GM23338 (cell line): ENCODE measurements at regions not wholly inside any gene's neighbourhood (a gene's known extent, or its start where the extent isn't known, plus 50 kb on each side); places are given as distances from the start of the nearest gene placed in this dataset.

Source experiments
- ATAC-seq: fragments of 200-7000 bp; cut with Tn5 transposase; 3 replicates; pipeline ENCODE4 v1.9.1; 2020
- DNase-seq: peaks from one replicate; pipeline ENCODE4 v3.0.0-alpha.2; 2015; ENCODE audit warnings: low spot score
- H2AFZ ChIP-seq: fragments of 200-600 bp; sonication (generic); 2 replicates; pipeline ENCODE4 v1.8.0; 2016; ENCODE audit warnings: antibody characterized with exemption, mild to moderate bottlenecking, moderate library complexity
- H3F3A ChIP-seq: fragments of 200-600 bp; sonication (generic); replicated peaks from 2 replicates; pipeline ENCODE4 v1.8.0; 2017; ENCODE audit warnings: antibody characterized with exemption, mixed run types, low read depth
- H3K27ac ChIP-seq: fragments of 200-600 bp; sonication (generic); 2 replicates; pipeline ENCODE4 v1.6.1; 2016; ENCODE audit warnings: low read depth
- H3K27me3 ChIP-seq: fragments of 200-600 bp; sonication (generic); 2 replicates; pipeline ENCODE4 v1.8.0; 2016; ENCODE audit warnings: mild to moderate bottlenecking, mixed run types, moderate library complexity; ENCODE audit not compliant: insufficient read depth
- H3K36me3 ChIP-seq: fragments of 200-600 bp; sonication (generic); 2 replicates; pipeline ENCODE4 v1.8.0; 2016; ENCODE audit warnings: mild to moderate bottlenecking; ENCODE audit not compliant: insufficient read depth
- H3K4me1 ChIP-seq: fragments of 200-600 bp; sonication (generic); 2 replicates; pipeline ENCODE4 v1.8.0; 2016; ENCODE audit warnings: mild to moderate bottlenecking, moderate library complexity; ENCODE audit not compliant: insufficient read depth
- H3K4me2 ChIP-seq: fragments of 200-600 bp; sonication (generic); 2 replicates; pipeline ENCODE4 v1.7.1; 2017; ENCODE audit warnings: mixed run types
- H3K4me3 ChIP-seq: fragments of 200-600 bp; sonication (generic); 2 replicates; pipeline ENCODE4 v1.6.1; 2016; ENCODE audit warnings: mixed run types
- H3K79me2 ChIP-seq: fragments of 200-600 bp; sonication (generic); replicated peaks from 2 replicates; pipeline ENCODE4 v1.8.0; 2017; ENCODE audit warnings: mild to moderate bottlenecking; ENCODE audit not compliant: insufficient read depth
- H3K9me2 ChIP-seq: fragments of 200-600 bp; sonication (generic); 2 replicates; pipeline ENCODE4 v1.8.0; 2017; ENCODE audit not compliant: insufficient read depth
- H4K20me1 ChIP-seq: fragments of 200-600 bp; sonication (generic); replicated peaks from 2 replicates; pipeline ENCODE4 v1.8.0; 2017; ENCODE audit warnings: mild to moderate bottlenecking; ENCODE audit not compliant: insufficient read depth
- H3K27ac Mint-ChIP-seq: 2 replicates; pipeline ENCODE4 v1.8.0; 2020; ENCODE audit warnings: inconsistent platforms, mild to moderate bottlenecking, moderate library complexity, mixed read lengths
- H3K27me3 Mint-ChIP-seq: 3 replicates; pipeline ENCODE4 v1.8.0; 2022; ENCODE audit warnings: low read depth, mild to moderate bottlenecking, moderate library complexity, mixed read lengths, inconsistent platforms; ENCODE audit not compliant: insufficient read depth, poor library complexity
- H3K36me3 Mint-ChIP-seq: 3 replicates; pipeline ENCODE4 v1.8.0; 2021; ENCODE audit warnings: low read depth, mild to moderate bottlenecking, inconsistent platforms, moderate library complexity, mixed read lengths
- H3K4me1 Mint-ChIP-seq: 3 replicates; pipeline ENCODE4 v1.8.0; 2020; ENCODE audit warnings: mild to moderate bottlenecking, inconsistent platforms, mixed read lengths
- H3K4me3 Mint-ChIP-seq: 3 replicates; pipeline ENCODE4 v1.8.0; 2021; ENCODE audit warnings: moderate library complexity, mild to moderate bottlenecking, inconsistent platforms, mixed read lengths
- H3K9me3 Mint-ChIP-seq: 3 replicates; pipeline ENCODE4 v1.8.0; 2020; ENCODE audit warnings: moderate library complexity, mild to moderate bottlenecking, inconsistent platforms, mixed read lengths
- EZH2 ChIP-seq: fragments of 200-600 bp; sonication (generic); IDR thresholded peaks from one replicate; pipeline ENCODE4 v1.8.0; 2017; ENCODE audit warnings: antibody characterized with exemption, mild to moderate bottlenecking, low read depth; ENCODE audit not compliant: unreplicated experiment
- JUNB ChIP-seq: IDR thresholded peaks from one replicate; pipeline ENCODE4 v1.6.1; 2016; ENCODE audit warnings: antibody characterized with exemption; ENCODE audit not compliant: unreplicated experiment
- NANOG ChIP-seq: IDR thresholded peaks from 2 replicates; pipeline ENCODE4 v1.6.1; 2016; ENCODE audit warnings: antibody characterized with exemption, borderline replicate concordance
- POLR2AphosphoS5 ChIP-seq: IDR thresholded peaks from 2 replicates; pipeline ENCODE4 v1.6.1; 2016; ENCODE audit warnings: antibody characterized with exemption, low read depth
- STAT1 ChIP-seq: IDR thresholded peaks from one replicate; pipeline ENCODE4 v1.6.1; 2016; ENCODE audit warnings: antibody characterized with exemption; ENCODE audit not compliant: unreplicated experiment
- ZNF114 ChIP-seq: fragments of 250-450 bp; sonication (Bioruptor Pico); IDR thresholded peaks from 2 replicates; pipeline ENCODE4 v1.5.0; 2020; ENCODE audit warnings: mild to moderate bottlenecking, moderate library complexity
- TF ChIP-seq, protein P1 (sequence below): fragments of 250-450 bp; sonication (Bioruptor Pico); IDR thresholded peaks from 2 replicates; pipeline ENCODE4 v1.5.0; 2020; ENCODE audit warnings: mild to moderate bottlenecking, moderate library complexity
- TF ChIP-seq, protein P2 (sequence below), 2 experiments: fragments of 200-600 bp in 1 of 2; sonication (generic) in 1 of 2; conservative IDR thresholded peaks; 2 replicates each; pipeline versions ENCODE4 v1.5.1 to v1.6.1; 2016 to 2017; ENCODE audit warnings: antibody characterized with exemption in 2 of 2, low read depth in 2 of 2, mild to moderate bottlenecking in 2 of 2, moderate library complexity in 1 of 2
- TF ChIP-seq, protein P3 (sequence below): IDR thresholded peaks from 2 replicates; pipeline ENCODE4 v1.6.1; 2016; ENCODE audit warnings: antibody characterized with exemption

DNA sequence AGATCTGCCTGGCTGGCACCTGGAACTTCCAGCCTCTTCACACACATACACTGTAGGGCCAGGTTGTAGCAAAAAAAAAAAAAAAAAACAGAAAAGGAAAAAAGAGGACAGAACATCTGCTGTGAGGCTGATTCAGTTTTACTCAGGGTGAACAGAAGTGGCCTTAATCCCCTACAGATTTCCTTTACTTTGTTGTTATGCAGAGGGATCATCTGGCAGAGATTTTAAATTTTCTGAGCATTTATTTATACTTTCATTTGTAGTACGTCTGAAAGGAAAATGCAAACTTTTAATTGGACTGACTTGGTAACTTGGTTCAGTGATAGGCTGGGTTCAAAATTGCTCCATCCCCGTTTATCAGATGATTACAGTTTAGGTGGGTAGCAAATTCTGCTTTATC is 50.8 kb upstream of the PRICKLE1 start (continued):
- TF ChIP-seq, protein P1, sequence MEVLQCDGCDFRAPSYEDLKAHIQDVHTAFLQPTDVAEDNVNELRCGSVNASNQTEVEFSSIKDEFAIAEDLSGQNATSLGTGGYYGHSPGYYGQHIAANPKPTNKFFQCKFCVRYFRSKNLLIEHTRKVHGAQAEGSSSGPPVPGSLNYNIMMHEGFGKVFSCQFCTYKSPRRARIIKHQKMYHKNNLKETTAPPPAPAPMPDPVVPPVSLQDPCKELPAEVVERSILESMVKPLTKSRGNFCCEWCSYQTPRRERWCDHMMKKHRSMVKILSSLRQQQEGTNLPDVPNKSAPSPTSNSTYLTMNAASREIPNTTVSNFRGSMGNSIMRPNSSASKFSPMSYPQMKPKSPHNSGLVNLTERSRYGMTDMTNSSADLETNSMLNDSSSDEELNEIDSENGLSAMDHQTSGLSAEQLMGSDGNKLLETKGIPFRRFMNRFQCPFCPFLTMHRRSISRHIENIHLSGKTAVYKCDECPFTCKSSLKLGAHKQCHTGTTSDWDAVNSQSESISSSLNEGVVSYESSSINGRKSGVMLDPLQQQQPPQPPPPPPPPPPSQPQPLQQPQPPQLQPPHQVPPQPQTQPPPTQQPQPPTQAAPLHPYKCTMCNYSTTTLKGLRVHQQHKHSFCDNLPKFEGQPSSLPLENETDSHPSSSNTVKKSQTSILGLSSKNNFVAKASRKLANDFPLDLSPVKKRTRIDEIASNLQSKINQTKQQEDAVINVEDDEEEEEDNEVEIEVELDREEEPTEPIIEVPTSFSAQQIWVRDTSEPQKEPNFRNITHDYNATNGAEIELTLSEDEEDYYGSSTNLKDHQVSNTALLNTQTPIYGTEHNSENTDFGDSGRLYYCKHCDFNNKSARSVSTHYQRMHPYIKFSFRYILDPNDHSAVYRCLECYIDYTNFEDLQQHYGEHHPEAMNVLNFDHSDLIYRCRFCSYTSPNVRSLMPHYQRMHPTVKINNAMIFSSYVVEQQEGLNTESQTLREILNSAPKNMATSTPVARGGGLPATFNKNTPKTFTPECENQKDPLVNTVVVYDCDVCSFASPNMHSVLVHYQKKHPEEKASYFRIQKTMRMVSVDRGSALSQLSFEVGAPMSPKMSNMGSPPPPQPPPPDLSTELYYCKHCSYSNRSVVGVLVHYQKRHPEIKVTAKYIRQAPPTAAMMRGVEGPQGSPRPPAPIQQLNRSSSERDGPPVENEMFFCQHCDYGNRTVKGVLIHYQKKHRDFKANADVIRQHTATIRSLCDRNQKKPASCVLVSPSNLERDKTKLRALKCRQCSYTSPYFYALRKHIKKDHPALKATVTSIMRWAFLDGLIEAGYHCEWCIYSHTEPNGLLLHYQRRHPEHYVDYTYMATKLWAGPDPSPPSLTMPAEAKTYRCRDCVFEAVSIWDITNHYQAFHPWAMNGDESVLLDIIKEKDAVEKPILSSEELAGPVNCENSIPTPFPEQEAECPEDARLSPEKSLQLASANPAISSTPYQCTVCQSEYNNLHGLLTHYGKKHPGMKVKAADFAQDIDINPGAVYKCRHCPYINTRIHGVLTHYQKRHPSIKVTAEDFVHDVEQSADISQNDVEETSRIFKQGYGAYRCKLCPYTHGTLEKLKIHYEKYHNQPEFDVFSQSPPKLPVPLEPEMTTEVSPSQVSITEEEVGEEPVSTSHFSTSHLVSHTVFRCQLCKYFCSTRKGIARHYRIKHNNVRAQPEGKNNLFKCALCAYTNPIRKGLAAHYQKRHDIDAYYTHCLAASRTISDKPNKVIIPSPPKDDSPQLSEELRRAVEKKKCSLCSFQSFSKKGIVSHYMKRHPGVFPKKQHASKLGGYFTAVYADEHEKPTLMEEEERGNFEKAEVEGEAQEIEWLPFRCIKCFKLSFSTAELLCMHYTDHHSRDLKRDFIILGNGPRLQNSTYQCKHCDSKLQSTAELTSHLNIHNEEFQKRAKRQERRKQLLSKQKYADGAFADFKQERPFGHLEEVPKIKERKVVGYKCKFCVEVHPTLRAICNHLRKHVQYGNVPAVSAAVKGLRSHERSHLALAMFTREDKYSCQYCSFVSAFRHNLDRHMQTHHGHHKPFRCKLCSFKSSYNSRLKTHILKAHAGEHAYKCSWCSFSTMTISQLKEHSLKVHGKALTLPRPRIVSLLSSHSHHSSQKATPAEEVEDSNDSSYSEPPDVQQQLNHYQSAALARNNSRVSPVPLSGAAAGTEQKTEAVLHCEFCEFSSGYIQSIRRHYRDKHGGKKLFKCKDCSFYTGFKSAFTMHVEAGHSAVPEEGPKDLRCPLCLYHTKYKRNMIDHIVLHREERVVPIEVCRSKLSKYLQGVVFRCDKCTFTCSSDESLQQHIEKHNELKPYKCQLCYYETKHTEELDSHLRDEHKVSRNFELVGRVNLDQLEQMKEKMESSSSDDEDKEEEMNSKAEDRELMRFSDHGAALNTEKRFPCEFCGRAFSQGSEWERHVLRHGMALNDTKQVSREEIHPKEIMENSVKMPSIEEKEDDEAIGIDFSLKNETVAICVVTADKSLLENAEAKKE = no peak
- TF ChIP-seq, protein P2, sequence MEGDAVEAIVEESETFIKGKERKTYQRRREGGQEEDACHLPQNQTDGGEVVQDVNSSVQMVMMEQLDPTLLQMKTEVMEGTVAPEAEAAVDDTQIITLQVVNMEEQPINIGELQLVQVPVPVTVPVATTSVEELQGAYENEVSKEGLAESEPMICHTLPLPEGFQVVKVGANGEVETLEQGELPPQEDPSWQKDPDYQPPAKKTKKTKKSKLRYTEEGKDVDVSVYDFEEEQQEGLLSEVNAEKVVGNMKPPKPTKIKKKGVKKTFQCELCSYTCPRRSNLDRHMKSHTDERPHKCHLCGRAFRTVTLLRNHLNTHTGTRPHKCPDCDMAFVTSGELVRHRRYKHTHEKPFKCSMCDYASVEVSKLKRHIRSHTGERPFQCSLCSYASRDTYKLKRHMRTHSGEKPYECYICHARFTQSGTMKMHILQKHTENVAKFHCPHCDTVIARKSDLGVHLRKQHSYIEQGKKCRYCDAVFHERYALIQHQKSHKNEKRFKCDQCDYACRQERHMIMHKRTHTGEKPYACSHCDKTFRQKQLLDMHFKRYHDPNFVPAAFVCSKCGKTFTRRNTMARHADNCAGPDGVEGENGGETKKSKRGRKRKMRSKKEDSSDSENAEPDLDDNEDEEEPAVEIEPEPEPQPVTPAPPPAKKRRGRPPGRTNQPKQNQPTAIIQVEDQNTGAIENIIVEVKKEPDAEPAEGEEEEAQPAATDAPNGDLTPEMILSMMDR (conservative IDR thresholded peaks at IDR 0.05; ENCODE audit: low read depth in 2 of 2) = no peak

DNA sequence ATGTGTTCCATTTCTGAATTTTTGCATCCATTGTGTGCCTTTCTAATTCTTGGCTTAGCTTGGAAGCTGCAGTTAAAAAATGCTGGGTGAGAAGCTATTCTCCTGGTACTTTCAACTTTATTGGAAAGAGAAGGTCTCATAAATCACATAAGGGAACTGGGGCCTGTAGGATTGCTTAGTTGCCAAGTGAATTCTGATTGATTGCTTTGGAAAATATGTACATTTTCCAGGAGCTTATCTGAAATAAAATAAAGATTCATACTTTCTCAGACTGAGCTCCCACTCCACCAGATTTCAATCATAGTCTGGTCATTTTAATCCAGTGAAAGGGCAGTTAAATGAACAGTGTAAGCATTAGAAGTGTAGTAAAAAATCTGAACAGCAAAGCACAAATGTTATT is 50.0 kb upstream of the PRICKLE1 start:
- no peaks in the 10 kb centered on the region for H3K9me2 ChIP-seq
- Mint-ChIP-seq H3K27me3 (peaks cover 3% of the 10 kb centered on the region), H3K9me3 (no peaks in the 10 kb centered on the region), H3K36me3 (no peaks in the 10 kb centered on the region), H3K27ac (no peak overlapping the region), H3K4me3 (no peak overlapping the region), H3K4me1 (peaks cover 2% of the 10 kb centered on the region; the same call in 2 of the 3 replicates)
- no peaks in the 10 kb centered on the region for H3F3A ChIP-seq
- 0 out of 2 replicates have a peak overlapping the region, but pooled peaks have one; percentile 47 for H2AFZ ChIP-seq
- H3K79me2 ChIP-seq = no peaks in the 10 kb centered on the region
- no peaks in the 10 kb centered on the region for H3K36me3 ChIP-seq
- no peaks in the 10 kb centered on the region for H3K4me1 ChIP-seq
- no peak overlapping the region for H3K27ac ChIP-seq
- DNase-seq (no peak), ATAC-seq (no peak)
- H3K27me3 ChIP-seq = no peaks in the 10 kb centered on the region
- H3K4me3 ChIP-seq = no peak overlapping the region
- H4K20me1 ChIP-seq = no peaks in the 10 kb centered on the region
- no peak overlapping the region for H3K4me2 ChIP-seq
- no peak for TF ChIP-seq POLR2AphosphoS5
- TF ChIP-seq JUNB = no peak
- TF ChIP-seq, protein P2 (conservative IDR thresholded peaks at IDR 0.05; ENCODE audit: low read depth in 2 of 2) = no peak
- TF ChIP-seq NANOG = no peak
- TF ChIP-seq STAT1 = no peak
- TF ChIP-seq EZH2 = no peak
- TF ChIP-seq ZNF114 (CRISPR knock-in tag) = no peak
- TF ChIP-seq, protein P3, sequence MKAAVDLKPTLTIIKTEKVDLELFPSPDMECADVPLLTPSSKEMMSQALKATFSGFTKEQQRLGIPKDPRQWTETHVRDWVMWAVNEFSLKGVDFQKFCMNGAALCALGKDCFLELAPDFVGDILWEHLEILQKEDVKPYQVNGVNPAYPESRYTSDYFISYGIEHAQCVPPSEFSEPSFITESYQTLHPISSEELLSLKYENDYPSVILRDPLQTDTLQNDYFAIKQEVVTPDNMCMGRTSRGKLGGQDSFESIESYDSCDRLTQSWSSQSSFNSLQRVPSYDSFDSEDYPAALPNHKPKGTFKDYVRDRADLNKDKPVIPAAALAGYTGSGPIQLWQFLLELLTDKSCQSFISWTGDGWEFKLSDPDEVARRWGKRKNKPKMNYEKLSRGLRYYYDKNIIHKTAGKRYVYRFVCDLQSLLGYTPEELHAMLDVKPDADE = no peak
